ENCODE measurements at regions not wholly inside any gene's neighbourhood (a gene's known extent, or its start where the extent isn't known, plus 50 kb on each side); places are given as distances from the start of the nearest gene placed in this dataset.

GRCh38 chr2:238520359-238520886 is 93.7 kb downstream of the ASB1 start:
- Histone ChIP-seq H3K9ac (ENCODE audit: low read depth in 1 of 2, low read length in 2 of 2) (no peak overlapping the region), H3K4me3 (ENCODE audit: low read depth in 1 of 3, low read length in 3 of 3) (no peak overlapping the region), H3K36me3 (ENCODE audit: control insufficient read depth in 4 of 4, insufficient read depth in 3 of 4, low read depth in 1 of 4, low read length in 3 of 4) (no peaks in the 10 kb centered on the region), H3K4me1 (ENCODE audit: control insufficient read depth in 4 of 4, insufficient read depth in 4 of 4, low read length in 3 of 4) (no peaks in the 10 kb centered on the region), H3K9me3 (ENCODE audit: control insufficient read depth in 4 of 4, low read length in 3 of 4) (peaks cover 0 to 11% (median 8%) of the 10 kb centered on the region in 4 donors), H3K27ac (ENCODE audit: low read depth in 1 of 2, low read length in 2 of 2) (no peak overlapping the region), H3K27me3 (ENCODE audit: control insufficient read depth in 4 of 4, insufficient read depth in 4 of 4, low read length in 3 of 4) (no peaks in the 10 kb centered on the region)
- whole genome bisulfite sequencing, result 100% methylated on average over 1 of the region's 1 CpG
- TF ChIP-seq SP1 (IDR thresholded peaks at IDR 0.05) (no peak), TAF1 (conservative IDR thresholded peaks at IDR 0.05) (no peak), ZBTB33 (IDR thresholded peaks at IDR 0.05) (no peak), RXRA (IDR thresholded peaks at IDR 0.05) (no peak), HNF4G (IDR thresholded peaks at IDR 0.05) (no peak), ATF3 (IDR thresholded peaks at IDR 0.05) (no peak), NR2F2 (IDR thresholded peaks at IDR 0.05) (no peak), REST (IDR thresholded peaks at IDR 0.05) (no peak), YY1 (IDR thresholded peaks at IDR 0.05) (no peak), FOXA2 (IDR thresholded peaks at IDR 0.05) (no peak), JUND (IDR thresholded peaks at IDR 0.05) (no peak), MAX (IDR thresholded peaks at IDR 0.05) (no peak), HNF4A (conservative IDR thresholded peaks at IDR 0.05) (no peak), GABPA (IDR thresholded peaks at IDR 0.05 in 1 of 2, conservative IDR thresholded peaks at IDR 0.05 in 1 of 2) (no peak)
- DNase-seq (ENCODE audit: low spot score), result no peak

- Histone ChIP-seq H3K4me3 (ENCODE audit: low read depth in 1 of 3, low read length in 3 of 3) (no peak overlapping the region), H3K27me3 (ENCODE audit: control insufficient read depth in 4 of 4, insufficient read depth in 4 of 4, low read length in 3 of 4) (no peaks in the 10 kb centered on the region), H3K9me3 (ENCODE audit: control insufficient read depth in 4 of 4, low read length in 3 of 4) (peaks cover 0 to 11% (median 8%) of the 10 kb centered on the region in 4 donors), H3K36me3 (ENCODE audit: control insufficient read depth in 4 of 4, insufficient read depth in 3 of 4, low read depth in 1 of 4, low read length in 3 of 4) (no peaks in the 10 kb centered on the region), H3K27ac (ENCODE audit: low read depth in 1 of 2, low read length in 2 of 2) (no peak overlapping the region), H3K9ac (ENCODE audit: low read depth in 1 of 2, low read length in 2 of 2) (no peak overlapping the region), H3K4me1 (ENCODE audit: control insufficient read depth in 4 of 4, insufficient read depth in 4 of 4, low read length in 3 of 4) (no peaks in the 10 kb centered on the region)
- 97% methylated on average over 2 of the region's 2 CpGs for WGBS
- DNase-seq (ENCODE audit: low spot score), result no peak
- TF ChIP-seq CTCF (IDR thresholded peaks at IDR 0.05; ENCODE audit: low read depth, low read length, missing input control) (no peak), FOXA2 (IDR thresholded peaks at IDR 0.05) (no peak), ATF3 (IDR thresholded peaks at IDR 0.05) (no peak), HNF4A (conservative IDR thresholded peaks at IDR 0.05) (no peak), TAF1 (conservative IDR thresholded peaks at IDR 0.05) (no peak), JUND (IDR thresholded peaks at IDR 0.05) (no peak), EGR1 (IDR thresholded peaks at IDR 0.05; ENCODE audit: low read depth in 2 of 2) (no peak), GABPA (IDR thresholded peaks at IDR 0.05 in 1 of 2, conservative IDR thresholded peaks at IDR 0.05 in 1 of 2) (no peak), HNF4G (IDR thresholded peaks at IDR 0.05) (no peak), YY1 (IDR thresholded peaks at IDR 0.05) (no peak), FOXA1 (IDR thresholded peaks at IDR 0.05) (no peak), MAX (IDR thresholded peaks at IDR 0.05) (no peak), REST (IDR thresholded peaks at IDR 0.05) (no peak), SP1 (IDR thresholded peaks at IDR 0.05) (no peak)
These were observed 94.3 kb downstream of the ASB1 start for GRCh38 chr2:238521002-238521401.
